ENCODE measurements at regions not wholly inside any gene's neighbourhood (a gene's known extent, or its start where the extent isn't known, plus 50 kb on each side); places are given as distances from the start of the nearest gene placed in this dataset.
A peak's percentile ranks its signal among the peaks of the same experiment; 100 is the strongest.
"Not testable (repeated sequence)": the region's sequence is repeated elsewhere in the genome, so short reads cannot be mapped to it uniquely, and the experiment has no call there.

- DNase-seq (ENCODE audit: low read depth in 1 of 2, low spot score in 1 of 2), result no peak
Measured at GRCh38 chr2:104904889-104905288, 51.0 kb downstream of the POU3F3 start.

- DNase-seq (ENCODE audit: low read depth in 1 of 2, low spot score in 1 of 2), result no peak
Measured at GRCh38 chr2:104909317-104909716, 55.4 kb downstream of the POU3F3 start.

- DNase-seq (ENCODE audit: low read depth in 1 of 2, low spot score in 1 of 2), result no peak
Measured at GRCh38 chr2:104914509-104914908, 60.6 kb downstream of the POU3F3 start.

- no peak for DNase-seq (ENCODE audit: low read depth in 1 of 2, low spot score in 1 of 2)
Measured at GRCh38 chr2:104915107-104915793, 61.3 kb downstream of the POU3F3 start.

- no peak for DNase-seq (ENCODE audit: low read depth in 1 of 2, low spot score in 1 of 2)
Measured at GRCh38 chr2:104919127-104919526, 65.2 kb downstream of the POU3F3 start.

- DNase-seq (ENCODE audit: low read depth in 1 of 2, low spot score in 1 of 2), result no peak
Measured at GRCh38 chr2:104923665-104924064, 69.8 kb downstream of the POU3F3 start.

GRCh38 chr2:104929663-104930062 lies 75.7 kb downstream of the POU3F3 start:
- DNase-seq (ENCODE audit: low read depth in 1 of 2, low spot score in 1 of 2), result no peak

GRCh38 chr2:104930732-104931131 lies 76.8 kb downstream of the POU3F3 start:
- DNase-seq (ENCODE audit: low read depth in 1 of 2, low spot score in 1 of 2), result no peak

GRCh38 chr2:104932243-104932642 lies 78.3 kb downstream of the POU3F3 start:
- no peak for DNase-seq (ENCODE audit: low read depth in 1 of 2, low spot score in 1 of 2)

- DNase-seq (ENCODE audit: low read depth in 1 of 2, low spot score in 1 of 2), result no peak
Measured at GRCh38 chr2:104933151-104933917, 79.4 kb downstream of the POU3F3 start.

- DNase-seq (ENCODE audit: low read depth in 1 of 2, low spot score in 1 of 2), result no peak
Measured at GRCh38 chr2:104936527-104936926, 82.6 kb downstream of the POU3F3 start.

- DNase-seq (ENCODE audit: low read depth in 1 of 2, low spot score in 1 of 2), result peak in 1 of 2 donors; percentile 10
Measured at GRCh38 chr2:104938231-104938941, 84.5 kb downstream of the POU3F3 start.

GRCh38 chr2:104939570-104940217 lies 85.8 kb downstream of the POU3F3 start:
- no peak for DNase-seq (ENCODE audit: low read depth in 1 of 2, low spot score in 1 of 2)

GRCh38 chr2:104944495-104944894 lies 90.6 kb downstream of the POU3F3 start:
- DNase-seq (ENCODE audit: low read depth in 1 of 2, low spot score in 1 of 2), result no peak

- DNase-seq (ENCODE audit: low read depth in 1 of 2, low spot score in 1 of 2), result no peak
Measured at GRCh38 chr2:104945121-104945520, 91.2 kb downstream of the POU3F3 start.

GRCh38 chr2:104945866-104946265 lies 92.0 kb downstream of the POU3F3 start:
- DNase-seq (ENCODE audit: low read depth in 1 of 2, low spot score in 1 of 2), result no peak

GRCh38 chr2:104947456-104947855 lies 90.4 kb upstream of the MRPS9 start:
- not testable (repeated sequence) for DNase-seq (ENCODE audit: low read depth in 1 of 2, low spot score in 1 of 2)

- DNase-seq (ENCODE audit: low read depth in 1 of 2, low spot score in 1 of 2), result no peak
Measured at GRCh38 chr2:104952976-104953375, 84.9 kb upstream of the MRPS9 start.

- no peak for DNase-seq (ENCODE audit: low read depth in 1 of 2, low spot score in 1 of 2)
Measured at GRCh38 chr2:104965900-104966299, 72.0 kb upstream of the MRPS9 start.

GRCh38 chr2:104969564-104969963 lies 68.3 kb upstream of the MRPS9 start:
- DNase-seq (ENCODE audit: low read depth in 1 of 2, low spot score in 1 of 2), result no peak

GRCh38 chr2:104975371-104975770 lies 62.5 kb upstream of the MRPS9 start:
- DNase-seq (ENCODE audit: low read depth in 1 of 2, low spot score in 1 of 2), result no peak

GRCh38 chr2:104975851-104976250 lies 62.0 kb upstream of the MRPS9 start:
- DNase-seq (ENCODE audit: low read depth in 1 of 2, low spot score in 1 of 2), result no peak

All from activated CD4-positive, alpha-beta T cell treated with anti-CD3 and anti-CD28 coated beads, Interleukin-2, amount 50 U/mL, for 24 hours (primary cell).